Erythroblast (primary cell): ENCODE measurements at regions not wholly inside any gene's neighbourhood (a gene's known extent, or its start where the extent isn't known, plus 50 kb on each side); places are given as distances from the start of the nearest gene placed in this dataset.

Experiments used
- GATA1 ChIP-seq: IDR thresholded peaks from 2 replicates; pipeline ENCODE4 v1.6.1; 2011; ENCODE audit warnings: low read depth, mild to moderate bottlenecking, control low read depth, low read length, moderate library complexity
- POLR2A ChIP-seq: IDR thresholded peaks from 2 replicates; pipeline ENCODE4 v1.6.1; 2011; ENCODE audit warnings: mild to moderate bottlenecking, low read length

DNA sequence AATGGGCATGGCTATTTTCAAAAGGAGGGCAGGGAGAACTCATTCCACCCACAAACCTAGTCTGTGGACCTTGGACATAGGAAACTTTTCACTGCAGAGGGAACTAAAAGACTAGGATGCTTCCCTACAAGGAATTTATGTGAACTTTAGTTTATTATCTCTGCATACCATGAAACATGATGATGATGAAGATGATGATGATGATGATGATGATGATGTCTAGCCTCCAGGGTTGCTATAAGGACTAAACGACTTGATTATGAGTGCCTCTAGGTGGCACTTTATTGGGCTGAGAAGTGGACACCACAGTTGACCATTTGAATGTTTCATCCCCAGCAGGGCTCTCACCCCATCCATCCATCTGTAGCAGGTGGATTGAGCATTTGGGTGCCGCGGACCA is 260.0 kb upstream of the TCF4 start:
- TF ChIP-seq POLR2A = no peak
- no peak for TF ChIP-seq GATA1
